GM12865 (cell line): ENCODE measurements at regions not wholly inside any gene's neighbourhood (a gene's known extent, or its start where the extent isn't known, plus 50 kb on each side); places are given as distances from the start of the nearest gene placed in this dataset.
A peak's percentile ranks its signal among the peaks of the same experiment; 100 is the strongest.

Source experiments
- DNase-seq: peaks from one replicate; pipeline ENCODE4 v3.0.0; 2010; ENCODE audit warnings: low read depth
- H3K4me3 ChIP-seq: 2 replicates; pipeline ENCODE4 v1.5.1; 2011; ENCODE audit warnings: mild to moderate bottlenecking, low read depth, low read length, control low read depth
- TF ChIP-seq, protein P1 (sequence below): IDR thresholded peaks from 2 replicates; pipeline ENCODE4 v1.5.1; 2011; ENCODE audit warnings: low read length, control low read depth, low read depth, inconsistent platforms; ENCODE audit not compliant: insufficient read depth; ENCODE audit errors: missing control alignments

GRCh38 chr3:8298021-8298954, 203.3 kb upstream of the LMCD1 start:
- no peak for DNase-seq
- TF ChIP-seq, protein P1, sequence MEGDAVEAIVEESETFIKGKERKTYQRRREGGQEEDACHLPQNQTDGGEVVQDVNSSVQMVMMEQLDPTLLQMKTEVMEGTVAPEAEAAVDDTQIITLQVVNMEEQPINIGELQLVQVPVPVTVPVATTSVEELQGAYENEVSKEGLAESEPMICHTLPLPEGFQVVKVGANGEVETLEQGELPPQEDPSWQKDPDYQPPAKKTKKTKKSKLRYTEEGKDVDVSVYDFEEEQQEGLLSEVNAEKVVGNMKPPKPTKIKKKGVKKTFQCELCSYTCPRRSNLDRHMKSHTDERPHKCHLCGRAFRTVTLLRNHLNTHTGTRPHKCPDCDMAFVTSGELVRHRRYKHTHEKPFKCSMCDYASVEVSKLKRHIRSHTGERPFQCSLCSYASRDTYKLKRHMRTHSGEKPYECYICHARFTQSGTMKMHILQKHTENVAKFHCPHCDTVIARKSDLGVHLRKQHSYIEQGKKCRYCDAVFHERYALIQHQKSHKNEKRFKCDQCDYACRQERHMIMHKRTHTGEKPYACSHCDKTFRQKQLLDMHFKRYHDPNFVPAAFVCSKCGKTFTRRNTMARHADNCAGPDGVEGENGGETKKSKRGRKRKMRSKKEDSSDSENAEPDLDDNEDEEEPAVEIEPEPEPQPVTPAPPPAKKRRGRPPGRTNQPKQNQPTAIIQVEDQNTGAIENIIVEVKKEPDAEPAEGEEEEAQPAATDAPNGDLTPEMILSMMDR, result no peak
- no peak overlapping the region for H3K4me3 ChIP-seq

DNA sequence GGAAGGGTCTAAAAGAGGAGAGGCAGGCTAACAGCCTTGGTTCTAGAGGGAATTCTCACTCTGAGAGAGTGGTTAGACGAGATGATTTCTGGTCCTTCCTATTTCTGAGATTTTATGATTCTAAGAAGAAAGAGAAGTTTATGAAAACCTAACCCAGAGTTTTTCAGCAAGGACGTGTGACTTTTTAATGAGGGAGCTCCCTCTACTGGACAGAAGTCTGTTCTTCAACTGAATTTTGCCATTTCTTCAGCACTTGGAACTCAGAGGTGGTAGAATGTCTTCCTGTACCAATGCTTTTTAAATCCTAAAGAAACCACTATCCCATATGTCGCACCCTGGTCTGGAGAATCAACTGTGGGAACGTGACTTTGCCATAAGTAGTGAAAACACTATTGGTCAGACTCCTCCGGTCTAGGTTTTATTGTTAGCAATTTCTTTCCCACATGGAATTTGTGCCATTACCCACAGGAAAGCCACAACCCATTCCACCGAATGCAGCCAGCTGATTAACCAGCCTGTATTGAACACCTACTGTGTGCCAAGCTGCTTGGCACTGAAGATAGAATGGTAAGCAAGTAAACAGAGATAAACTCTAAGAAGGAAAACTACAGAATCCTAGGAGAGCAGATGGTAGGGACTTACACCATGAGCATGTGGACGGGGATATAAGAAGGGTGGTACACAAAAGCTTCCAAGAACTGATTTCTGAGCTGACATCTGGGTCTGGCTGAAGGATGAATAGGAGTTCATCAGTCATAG, 199.5 kb upstream of the LMCD1 start:
- H3K4me3 ChIP-seq, result no peak overlapping the region
- TF ChIP-seq, protein P1, result peak; percentile 61
- DNase-seq, result peak; percentile 49

GRCh38 chr3:8303466-8303865, 198.2 kb upstream of the LMCD1 start:
- DNase-seq, result no peak
- H3K4me3 ChIP-seq, result no peak overlapping the region
- TF ChIP-seq, protein P1, result no peak

- TF ChIP-seq, protein P1, result no peak
- H3K4me3 ChIP-seq, result no peak overlapping the region
- no peak for DNase-seq
These were observed 196.3 kb upstream of the LMCD1 start for GRCh38 chr3:8305371-8305770.

GRCh38 chr3:8307545-8308110, 194.0 kb upstream of the LMCD1 start:
- TF ChIP-seq, protein P1, result no peak
- no peak for DNase-seq
- no peak overlapping the region for H3K4me3 ChIP-seq

GRCh38 chr3:8311321-8311720, 190.3 kb upstream of the LMCD1 start:
- no peak for DNase-seq
- TF ChIP-seq, protein P1, result no peak
- no peak overlapping the region for H3K4me3 ChIP-seq
